ENCODE measurements at regions not wholly inside any gene's neighbourhood (a gene's known extent, or its start where the extent isn't known, plus 50 kb on each side); places are given as distances from the start of the nearest gene placed in this dataset.

DNA sequence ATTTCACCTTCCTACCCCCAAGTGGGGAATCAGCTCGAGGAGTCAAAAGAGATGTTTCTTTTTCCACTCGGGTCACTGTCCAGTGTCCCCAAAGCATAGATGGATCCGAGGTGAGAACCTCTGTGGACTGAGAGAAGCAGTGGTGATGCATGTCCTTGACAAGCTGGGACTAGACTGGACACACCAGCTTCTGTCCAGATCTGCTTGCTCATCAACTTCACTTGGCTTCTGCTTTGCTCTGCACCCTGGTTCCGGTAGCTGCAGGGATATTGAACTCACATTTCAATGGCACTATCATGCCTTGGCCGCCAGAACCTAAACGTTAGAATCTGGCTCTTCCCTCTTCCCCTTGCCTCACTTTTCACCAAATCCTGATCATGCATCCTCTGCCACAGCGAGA lies 50.3 kb upstream of the CXCL12 start:
- no peak for DNase-seq (ENCODE audit: low spot score)
- H3K36me3 ChIP-seq: no peaks in the 10 kb centered on the region
- no peaks in the 10 kb centered on the region for H3K79me2 ChIP-seq (ENCODE audit: low read depth)
- H3K27me3 ChIP-seq: no peaks in the 10 kb centered on the region
- no peaks in the 10 kb centered on the region for H3K4me1 Mint-ChIP-seq
- H3K27ac ChIP-seq: no peak overlapping the region
- TF ChIP-seq, protein P1, sequence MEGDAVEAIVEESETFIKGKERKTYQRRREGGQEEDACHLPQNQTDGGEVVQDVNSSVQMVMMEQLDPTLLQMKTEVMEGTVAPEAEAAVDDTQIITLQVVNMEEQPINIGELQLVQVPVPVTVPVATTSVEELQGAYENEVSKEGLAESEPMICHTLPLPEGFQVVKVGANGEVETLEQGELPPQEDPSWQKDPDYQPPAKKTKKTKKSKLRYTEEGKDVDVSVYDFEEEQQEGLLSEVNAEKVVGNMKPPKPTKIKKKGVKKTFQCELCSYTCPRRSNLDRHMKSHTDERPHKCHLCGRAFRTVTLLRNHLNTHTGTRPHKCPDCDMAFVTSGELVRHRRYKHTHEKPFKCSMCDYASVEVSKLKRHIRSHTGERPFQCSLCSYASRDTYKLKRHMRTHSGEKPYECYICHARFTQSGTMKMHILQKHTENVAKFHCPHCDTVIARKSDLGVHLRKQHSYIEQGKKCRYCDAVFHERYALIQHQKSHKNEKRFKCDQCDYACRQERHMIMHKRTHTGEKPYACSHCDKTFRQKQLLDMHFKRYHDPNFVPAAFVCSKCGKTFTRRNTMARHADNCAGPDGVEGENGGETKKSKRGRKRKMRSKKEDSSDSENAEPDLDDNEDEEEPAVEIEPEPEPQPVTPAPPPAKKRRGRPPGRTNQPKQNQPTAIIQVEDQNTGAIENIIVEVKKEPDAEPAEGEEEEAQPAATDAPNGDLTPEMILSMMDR (IDR thresholded peaks at IDR 0.05): no peak
- TF ChIP-seq EZH2phosphoT487 (IDR thresholded peaks at IDR 0.05) (no peak), EZH2 (IDR thresholded peaks at IDR 0.05) (no peak)
- H3K36me3 Mint-ChIP-seq: no peaks in the 10 kb centered on the region
- H3K27ac Mint-ChIP-seq: no peak overlapping the region
- peaks cover 17% of the 10 kb centered on the region for H3K9me3 Mint-ChIP-seq
- H3K9me3 ChIP-seq (ENCODE audit: low read depth): no peaks in the 10 kb centered on the region
- H3K27me3 Mint-ChIP-seq (ENCODE audit: insufficient read depth, low read depth): peaks cover 7% of the 10 kb centered on the region
- no peak overlapping the region for H3K4me3 Mint-ChIP-seq
- no peak overlapping the region for H3K4me2 ChIP-seq
- no peaks in the 10 kb centered on the region for H3F3A ChIP-seq (ENCODE audit: low read depth)
- no peak overlapping the region for H3K4me3 ChIP-seq
- H4K20me1 ChIP-seq (ENCODE audit: low read depth): no peaks in the 10 kb centered on the region
- H2AFZ ChIP-seq (replicated peaks): no peak overlapping the region
- H3K9ac ChIP-seq: no peak overlapping the region
- no peaks in the 10 kb centered on the region for H3K4me1 ChIP-seq

DNA sequence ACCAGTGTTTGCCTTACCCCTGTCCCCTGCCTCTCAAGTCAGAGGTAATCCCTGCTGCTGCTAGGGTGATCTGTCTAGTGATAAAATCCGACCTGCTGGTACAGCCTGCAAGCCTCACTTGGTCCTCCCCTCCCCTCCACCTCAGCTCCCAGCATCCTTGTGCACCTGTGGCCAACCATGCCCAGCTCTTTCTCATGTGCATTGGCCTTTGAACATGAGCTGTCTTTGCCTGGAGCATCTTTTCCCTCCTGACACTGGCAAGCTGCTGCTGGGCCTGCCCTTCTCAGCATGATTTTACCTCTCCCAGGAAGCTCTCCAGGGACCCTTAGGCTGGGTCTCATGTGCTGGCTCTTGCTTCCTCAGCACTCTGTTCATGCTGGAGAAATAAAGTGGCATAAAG lies 51.3 kb upstream of the CXCL12 start:
- no peak for DNase-seq (ENCODE audit: low spot score)
- Mint-ChIP-seq H3K9me3 (peaks cover 9% of the 10 kb centered on the region), H3K36me3 (no peaks in the 10 kb centered on the region), H3K27ac (no peak overlapping the region), H3K4me1 (no peaks in the 10 kb centered on the region), H3K4me3 (no peak overlapping the region), H3K27me3 (ENCODE audit: insufficient read depth, low read depth) (peaks cover 5% of the 10 kb centered on the region)
- Histone ChIP-seq H3K4me3 (no peak overlapping the region), H3K9ac (no peak overlapping the region), H3K4me2 (no peak overlapping the region), H3K9me3 (ENCODE audit: low read depth) (no peaks in the 10 kb centered on the region), H2AFZ (replicated peaks) (no peak overlapping the region), H3K36me3 (no peaks in the 10 kb centered on the region), H3K79me2 (ENCODE audit: low read depth) (no peaks in the 10 kb centered on the region), H3K27ac (no peak overlapping the region), H3K27me3 (no peaks in the 10 kb centered on the region), H4K20me1 (ENCODE audit: low read depth) (no peaks in the 10 kb centered on the region), H3F3A (ENCODE audit: low read depth) (no peaks in the 10 kb centered on the region), H3K4me1 (no peaks in the 10 kb centered on the region)
- TF ChIP-seq, protein P1 (IDR thresholded peaks at IDR 0.05): no peak
- no peak for TF ChIP-seq EZH2phosphoT487 (IDR thresholded peaks at IDR 0.05)
- no peak for TF ChIP-seq EZH2 (IDR thresholded peaks at IDR 0.05)

GRCh38 chr10:44437840-44438511 lies 53.1 kb upstream of the CXCL12 start:
- Histone ChIP-seq H3K9ac (no peak overlapping the region), H3K27ac (no peak overlapping the region), H3K4me1 (no peaks in the 10 kb centered on the region), H3K27me3 (no peaks in the 10 kb centered on the region), H3K4me3 (no peak overlapping the region), H3F3A (ENCODE audit: low read depth) (no peaks in the 10 kb centered on the region), H3K9me3 (ENCODE audit: low read depth) (no peaks in the 10 kb centered on the region), H3K4me2 (no peak overlapping the region), H3K79me2 (ENCODE audit: low read depth) (no peaks in the 10 kb centered on the region), H2AFZ (replicated peaks) (no peak overlapping the region), H3K36me3 (no peaks in the 10 kb centered on the region), H4K20me1 (ENCODE audit: low read depth) (no peaks in the 10 kb centered on the region)
- Mint-ChIP-seq H3K27ac (no peak overlapping the region), H3K4me1 (no peaks in the 10 kb centered on the region), H3K36me3 (no peaks in the 10 kb centered on the region), H3K27me3 (ENCODE audit: insufficient read depth, low read depth) (peaks cover 5% of the 10 kb centered on the region), H3K9me3 (peaks cover 3% of the 10 kb centered on the region), H3K4me3 (no peak overlapping the region)
- DNase-seq (ENCODE audit: low spot score): no peak
- TF ChIP-seq, protein P1 (IDR thresholded peaks at IDR 0.05): no peak
- TF ChIP-seq EZH2phosphoT487 (IDR thresholded peaks at IDR 0.05): no peak
- TF ChIP-seq EZH2 (IDR thresholded peaks at IDR 0.05): no peak
